IPS-NIHi11 (cell line): ENCODE measurements at regions not wholly inside any gene's neighbourhood (a gene's known extent, or its start where the extent isn't known, plus 50 kb on each side); places are given as distances from the start of the nearest gene placed in this dataset.

ENCODE experiments used
- DNase-seq: peaks from one replicate; pipeline ENCODE4 v3.0.0; 2012; ENCODE audit warnings: mixed read lengths, low spot score

- DNase-seq: no peak
Observed at GRCh38 chr16:73214825-73215677, 167.1 kb upstream of the ZFHX3 start.

DNA sequence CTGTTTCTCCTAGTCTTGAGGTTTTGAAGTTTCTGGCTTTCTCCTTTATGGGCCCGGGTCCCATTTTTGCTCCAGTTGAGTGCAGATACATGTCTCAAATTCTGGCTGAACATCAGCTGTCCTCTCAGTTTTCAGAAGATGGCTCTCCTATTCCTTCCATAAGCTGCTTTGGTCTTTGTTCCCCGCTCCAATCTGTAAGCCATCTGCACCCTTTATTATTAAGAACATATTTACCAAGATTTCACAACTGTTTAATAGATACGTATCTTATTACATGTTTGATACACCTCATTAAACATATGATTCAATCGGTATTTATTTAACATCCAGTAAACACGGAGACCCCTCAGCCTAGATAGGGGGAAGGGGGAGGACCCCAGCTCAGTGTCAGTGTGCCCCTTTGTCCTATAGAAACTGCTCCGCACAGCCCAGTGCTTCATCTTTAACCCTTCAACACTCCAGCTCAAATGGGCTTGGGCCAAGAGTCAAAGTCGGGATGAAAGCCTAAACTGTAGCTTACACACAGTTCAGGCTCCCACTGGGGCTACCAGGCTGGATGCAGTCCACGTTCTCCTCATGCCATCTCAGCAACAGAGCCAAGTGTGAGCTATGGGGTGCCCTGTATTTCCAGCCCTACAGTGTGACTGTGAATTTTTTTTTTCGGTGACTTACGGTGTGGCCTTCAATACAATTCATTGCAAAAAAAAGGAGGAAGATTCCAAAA is 166.0 kb upstream of the ZFHX3 start:
- DNase-seq: no peak

GRCh38 chr16:73212431-73212830 is 164.5 kb upstream of the ZFHX3 start:
- DNase-seq: no peak

GRCh38 chr16:73210686-73211085 is 162.8 kb upstream of the ZFHX3 start:
- DNase-seq: no peak

GRCh38 chr16:73210084-73210483 is 162.2 kb upstream of the ZFHX3 start:
- DNase-seq: no peak

DNA sequence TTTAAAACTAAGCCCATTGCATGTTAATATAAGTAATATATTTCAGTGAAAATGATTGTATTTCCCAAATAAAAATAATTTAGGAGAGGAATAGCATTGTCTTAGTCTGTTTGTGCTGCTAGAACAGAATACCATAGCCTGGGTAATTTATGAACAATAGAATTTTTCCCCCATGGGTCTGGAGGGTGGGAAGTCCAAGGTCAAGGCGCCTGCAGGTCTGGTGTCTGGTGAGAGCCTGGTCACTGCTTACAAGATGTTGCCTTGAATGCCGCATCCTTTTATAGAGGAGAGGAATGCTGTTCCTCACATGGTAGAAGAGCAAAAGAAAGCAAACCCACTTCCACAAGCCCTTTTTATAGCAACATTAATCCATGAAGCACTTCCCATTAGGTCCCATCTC is 161.3 kb upstream of the ZFHX3 start:
- DNase-seq: no peak

GRCh38 chr16:73206151-73206707 is 158.3 kb upstream of the ZFHX3 start:
- no peak for DNase-seq

DNA sequence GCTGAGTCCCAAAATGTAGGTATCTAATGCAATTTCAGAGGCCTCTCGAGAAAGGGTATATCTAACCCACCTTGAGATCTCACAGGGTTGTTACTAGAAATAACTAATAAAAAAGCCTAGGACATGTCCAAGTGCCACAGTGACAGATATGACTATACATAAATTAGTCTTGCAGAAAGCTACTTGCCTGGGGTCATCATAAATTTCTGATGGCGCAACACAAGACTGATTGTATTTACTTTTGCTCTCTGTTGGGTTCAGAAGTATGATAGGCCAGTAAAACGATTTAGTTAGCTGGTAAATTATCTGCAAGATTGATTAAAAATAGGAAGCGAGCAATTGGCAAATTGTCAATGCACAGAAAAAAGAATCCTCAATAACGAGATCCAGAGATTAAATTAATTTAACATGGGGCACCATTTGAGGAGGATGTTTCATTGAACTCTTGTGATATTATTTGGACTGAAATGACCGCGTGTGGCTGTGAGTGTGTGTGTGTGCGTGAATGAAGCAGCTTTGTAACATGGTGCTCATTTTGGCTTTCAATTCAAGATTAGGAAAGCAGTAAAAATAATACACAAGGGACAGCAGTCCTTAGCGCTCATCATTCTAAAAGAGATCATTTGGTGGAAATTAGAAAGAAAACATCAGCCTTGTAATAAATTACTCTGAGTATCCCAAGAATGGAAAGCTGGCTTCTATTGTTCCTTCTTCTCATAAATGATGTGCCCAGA is 157.4 kb upstream of the ZFHX3 start:
- no peak for DNase-seq

DNA sequence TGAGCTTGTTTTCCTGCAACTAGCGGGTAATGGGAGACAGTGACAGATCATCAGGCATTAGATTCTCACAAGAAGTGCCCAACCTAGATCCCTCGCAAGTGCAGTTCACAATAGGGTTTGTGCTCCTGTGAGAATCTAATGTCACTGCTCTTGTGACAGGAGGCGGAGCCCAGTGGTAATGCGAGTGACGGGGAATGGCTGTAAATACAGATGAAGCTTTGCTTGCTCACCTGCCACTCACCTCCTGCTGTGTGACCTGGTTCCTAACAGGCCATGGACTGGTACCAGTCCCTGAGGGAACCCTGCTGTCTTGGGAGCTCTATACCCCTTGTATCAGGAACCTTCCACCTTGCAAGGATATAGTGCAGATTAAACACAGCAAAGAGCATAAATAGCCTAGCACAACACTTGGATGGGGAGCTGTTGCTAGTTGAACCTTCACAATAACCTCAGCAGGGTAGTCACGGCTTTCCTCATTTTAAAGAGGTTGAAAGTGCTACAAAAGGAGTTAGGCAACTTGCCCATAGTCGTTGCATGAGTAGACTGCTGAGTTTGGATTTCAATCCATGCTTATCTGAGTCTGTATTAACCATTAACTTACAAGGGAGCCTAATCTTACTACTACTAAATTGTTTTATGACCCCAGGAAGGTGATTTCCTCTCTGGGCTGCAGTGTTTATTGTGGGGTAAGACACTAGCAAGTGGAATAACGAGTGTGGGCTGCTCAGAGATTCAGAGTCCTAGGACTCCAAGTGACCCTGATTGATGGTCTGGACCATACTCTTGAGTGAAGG is 156.6 kb upstream of the ZFHX3 start:
- no peak for DNase-seq

DNA sequence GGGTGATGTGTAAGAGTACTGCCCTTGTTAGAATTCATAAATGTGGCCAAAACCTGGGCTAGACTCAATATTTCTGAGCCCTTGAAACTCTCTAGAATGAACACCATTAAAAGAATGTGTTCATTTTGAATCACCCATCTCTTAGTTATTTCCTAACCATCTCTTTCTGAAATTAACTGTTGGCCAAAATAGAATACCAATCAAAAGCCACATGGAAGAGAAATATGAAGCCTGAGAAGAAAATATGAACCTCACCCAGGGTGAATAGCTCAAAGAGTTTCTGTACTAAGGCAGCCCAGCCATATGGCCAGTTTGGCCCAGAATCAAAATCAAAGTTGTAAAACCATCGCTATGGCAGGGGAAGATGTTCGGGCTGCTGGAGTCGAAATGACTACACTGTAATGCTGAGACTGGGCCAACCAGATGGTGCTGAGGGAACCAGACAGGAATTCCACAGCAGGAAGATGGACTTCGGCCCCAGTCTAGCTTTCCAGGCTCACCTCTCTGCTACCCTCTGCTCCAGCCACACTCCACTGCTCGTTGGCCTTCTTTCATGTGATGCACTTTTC is 154.3 kb upstream of the ZFHX3 start:
- DNase-seq: no peak

- DNase-seq: no peak
Observed at GRCh38 chr16:73199214-73199613, 151.3 kb upstream of the ZFHX3 start.

DNA sequence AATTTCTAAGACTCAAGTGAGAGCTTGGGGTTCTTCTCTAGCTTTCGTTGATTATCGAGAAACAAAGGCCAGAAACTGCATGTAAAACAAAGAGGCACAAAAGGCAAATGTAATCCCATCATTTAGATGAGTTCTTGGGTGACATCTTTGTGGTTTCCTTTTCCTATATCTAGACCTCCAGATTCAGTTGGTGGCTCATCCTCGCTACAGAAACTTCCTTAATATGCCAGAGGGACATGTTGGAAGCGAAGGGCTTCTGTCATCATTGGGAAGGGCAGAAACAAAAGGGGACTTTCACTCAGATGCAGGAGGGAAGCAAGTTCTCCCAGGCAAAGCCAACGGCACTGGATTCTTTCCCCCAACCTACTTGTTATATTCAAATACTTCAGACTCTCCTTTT is 150.6 kb upstream of the ZFHX3 start:
- no peak for DNase-seq

- no peak for DNase-seq
Observed at GRCh38 chr16:73197598-73197997, 149.7 kb upstream of the ZFHX3 start.

DNA sequence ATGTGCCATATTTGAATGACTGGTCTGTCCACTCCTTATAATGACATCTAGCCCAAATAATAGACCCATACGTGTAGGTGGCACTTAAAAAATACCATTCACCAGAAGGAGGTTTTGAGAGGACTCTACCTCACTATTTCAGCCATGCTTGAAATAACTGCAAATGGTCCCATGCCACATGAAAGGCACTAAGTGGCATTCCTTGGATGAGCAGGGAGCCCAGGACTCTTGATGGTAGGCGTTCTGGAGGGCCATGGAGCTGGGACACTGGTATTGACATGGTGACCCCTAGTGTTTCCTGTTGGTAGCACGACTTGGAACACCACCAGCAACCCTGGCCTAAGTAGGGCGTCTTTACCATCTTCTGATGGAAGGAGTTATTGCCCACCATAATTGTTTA is 148.7 kb upstream of the ZFHX3 start:
- peak; percentile 88 for DNase-seq

- DNase-seq: no peak
Observed at GRCh38 chr16:73193464-73193863, 145.5 kb upstream of the ZFHX3 start.

- no peak for DNase-seq
Observed at GRCh38 chr16:73192232-73192894, 144.4 kb upstream of the ZFHX3 start.

DNA sequence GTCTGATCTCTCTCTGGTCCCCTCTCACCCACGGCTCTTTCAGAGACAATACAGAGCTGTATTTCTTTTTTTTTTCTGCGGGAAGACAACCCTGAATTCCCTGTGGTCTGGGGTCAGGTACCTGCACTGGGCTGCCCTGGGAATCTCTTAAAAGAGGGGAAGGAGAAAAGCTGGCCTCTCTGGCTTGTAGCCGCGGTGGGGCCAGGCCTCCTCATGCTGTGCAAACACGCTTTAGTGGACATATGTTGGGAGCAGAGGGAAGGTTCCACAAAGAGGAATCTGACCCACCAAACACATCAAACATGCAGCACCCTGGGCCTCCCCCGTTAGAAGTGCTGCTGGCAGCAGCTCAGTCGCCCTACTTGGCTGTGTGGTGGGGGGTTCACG is 143.7 kb upstream of the ZFHX3 start:
- no peak for DNase-seq

DNA sequence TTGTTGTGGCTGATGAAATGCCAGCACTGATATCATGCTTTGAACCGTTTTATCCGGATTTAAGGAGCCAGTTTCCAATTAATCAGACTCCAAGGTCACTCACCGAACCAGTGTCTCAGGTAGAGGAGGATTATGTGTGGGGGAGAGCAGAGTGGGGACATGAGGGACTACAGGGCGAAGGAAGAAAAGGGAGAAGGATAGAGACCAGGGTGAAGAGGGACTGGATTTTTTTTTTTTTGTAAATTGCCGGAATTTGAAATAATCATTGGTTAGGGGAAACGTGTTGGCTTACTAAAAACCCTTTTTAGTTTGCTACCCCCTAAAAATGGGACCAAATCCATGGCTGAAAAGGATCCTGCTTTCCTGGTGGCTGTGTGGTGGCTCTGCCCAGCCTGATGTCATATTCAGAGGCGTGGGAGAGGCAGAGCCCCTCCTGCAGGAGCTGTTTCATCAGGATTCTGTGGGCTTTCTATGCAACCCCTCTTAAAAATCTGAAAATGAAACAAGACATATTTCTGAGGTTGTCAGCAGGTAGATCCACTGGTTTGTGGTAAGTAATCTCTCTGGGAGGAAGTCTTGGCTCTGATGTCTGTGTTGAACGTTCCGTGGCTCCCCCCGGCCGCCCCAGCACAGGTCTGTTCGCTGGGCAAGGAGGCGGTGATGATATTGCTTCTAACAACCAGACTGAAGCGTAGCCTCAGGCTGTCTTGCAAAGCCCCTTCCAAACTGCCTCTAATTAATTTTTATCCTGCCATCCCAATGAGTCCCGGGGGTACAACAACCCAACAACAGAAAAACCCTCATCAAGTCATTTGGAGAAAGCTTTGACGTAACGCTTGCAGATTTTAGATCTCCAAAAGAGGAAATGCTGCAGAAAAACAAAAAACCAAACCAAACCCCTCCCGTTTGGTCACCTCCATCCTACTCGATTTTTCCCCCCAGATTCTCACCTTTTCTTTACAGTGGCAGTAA is 143.0 kb upstream of the ZFHX3 start:
- DNase-seq: no peak

DNA sequence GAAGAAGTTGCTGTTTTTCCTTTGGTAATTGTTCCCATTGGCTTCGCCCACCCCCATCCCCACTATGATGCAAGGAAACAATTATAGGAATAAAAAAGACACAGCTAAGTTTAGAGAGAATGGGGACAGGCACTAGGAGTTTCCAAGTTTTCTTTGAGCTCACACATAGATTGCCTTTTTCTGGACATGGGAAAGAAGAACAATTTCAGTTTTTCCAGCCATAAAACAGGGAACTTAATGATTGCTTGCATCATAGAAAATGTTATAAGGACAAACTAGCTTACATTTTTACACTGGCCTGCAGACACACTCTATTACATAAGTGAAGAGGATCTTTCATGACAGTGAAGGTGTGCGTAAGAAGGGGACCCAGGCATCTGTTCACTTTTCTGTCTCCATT is 142.3 kb upstream of the ZFHX3 start:
- no peak for DNase-seq

DNA sequence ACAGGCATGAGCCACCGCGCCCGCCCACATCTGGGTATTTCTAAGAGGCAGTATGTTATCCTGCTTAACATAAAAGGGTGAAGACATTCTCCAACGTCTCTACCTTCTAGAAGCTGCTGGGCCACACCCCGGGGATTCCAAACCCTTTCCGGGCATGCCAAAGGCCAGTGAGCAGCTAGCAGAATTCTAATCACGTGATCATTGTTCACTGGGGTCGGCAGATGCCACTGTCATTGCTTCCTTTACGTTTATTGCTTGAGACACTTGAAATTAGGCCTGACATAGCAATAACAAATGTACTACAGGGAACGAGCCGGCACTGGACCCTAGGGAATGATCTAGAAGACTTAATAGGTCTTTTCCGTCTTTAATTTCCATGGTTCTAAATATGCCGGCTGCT is 141.2 kb upstream of the ZFHX3 start:
- DNase-seq: no peak
